Amniotic epithelial cell (primary cell): ENCODE measurements at regions not wholly inside any gene's neighbourhood (a gene's known extent, or its start where the extent isn't known, plus 50 kb on each side); places are given as distances from the start of the nearest gene placed in this dataset.
"Not testable (repeated sequence)": the region's sequence is repeated elsewhere in the genome, so short reads cannot be mapped to it uniquely, and the experiment has no call there.

Experiments
- DNase-seq: peaks from one replicate; pipeline ENCODE4 v3.0.0-alpha.2; 2010; ENCODE audit warnings: low read depth

DNA sequence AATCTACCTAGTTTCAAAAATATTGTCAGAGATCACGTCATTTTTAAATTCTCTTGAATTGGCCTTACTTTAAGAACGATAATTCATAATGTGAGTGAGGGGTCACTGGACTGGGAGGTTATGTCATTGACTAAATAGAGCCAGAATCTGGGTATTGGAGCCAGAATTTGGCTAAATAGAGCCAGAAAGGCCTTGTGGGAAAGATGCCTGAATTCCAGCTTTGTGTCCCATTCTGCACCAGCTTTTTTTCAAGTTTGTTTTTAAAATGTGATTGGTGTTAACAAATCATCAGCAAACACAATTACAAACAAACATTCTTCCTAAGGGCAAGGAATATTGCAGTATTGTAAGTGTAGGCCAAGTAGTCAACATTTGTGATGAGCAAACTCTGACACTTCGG lies 233.2 kb upstream of the PRKCQ start:
- no peak for DNase-seq

DNA sequence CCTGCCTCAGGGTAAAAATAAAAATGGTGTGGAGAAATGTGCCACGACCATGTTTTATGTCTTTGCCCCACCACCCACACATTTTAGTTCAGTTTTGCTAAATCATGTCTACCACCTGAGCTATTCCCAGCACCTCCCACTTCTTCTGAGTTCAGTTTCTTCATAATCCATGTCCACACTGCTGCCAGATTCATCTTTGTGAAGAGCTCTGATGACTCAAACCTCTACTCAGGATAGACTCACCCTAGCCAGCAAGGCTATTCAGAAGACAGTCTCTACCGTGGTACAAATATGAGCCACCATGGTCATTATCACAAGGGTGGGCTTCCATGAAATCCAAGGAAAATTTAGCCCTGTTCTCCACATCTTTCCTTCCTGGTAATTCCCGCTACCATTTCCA lies 231.1 kb upstream of the PRKCQ start:
- DNase-seq = peak; percentile 48

DNA sequence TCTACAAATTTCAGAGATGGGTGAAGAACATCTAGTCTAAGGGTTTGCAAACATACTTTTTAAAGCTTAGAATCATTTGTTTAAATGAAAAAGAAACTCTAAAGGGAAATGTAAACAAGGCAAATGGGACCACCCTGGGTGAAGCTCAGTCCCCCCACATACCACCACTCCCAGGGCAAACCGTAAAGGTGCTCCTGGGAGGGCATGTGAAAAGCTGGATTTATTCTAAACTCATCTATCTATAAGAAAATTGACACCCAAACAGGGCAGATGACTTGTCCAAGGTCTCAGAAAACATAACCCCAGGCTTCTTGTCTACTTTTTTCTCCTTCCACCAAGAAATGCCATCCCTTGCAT lies 223.3 kb upstream of the PRKCQ start:
- no peak for DNase-seq

DNA sequence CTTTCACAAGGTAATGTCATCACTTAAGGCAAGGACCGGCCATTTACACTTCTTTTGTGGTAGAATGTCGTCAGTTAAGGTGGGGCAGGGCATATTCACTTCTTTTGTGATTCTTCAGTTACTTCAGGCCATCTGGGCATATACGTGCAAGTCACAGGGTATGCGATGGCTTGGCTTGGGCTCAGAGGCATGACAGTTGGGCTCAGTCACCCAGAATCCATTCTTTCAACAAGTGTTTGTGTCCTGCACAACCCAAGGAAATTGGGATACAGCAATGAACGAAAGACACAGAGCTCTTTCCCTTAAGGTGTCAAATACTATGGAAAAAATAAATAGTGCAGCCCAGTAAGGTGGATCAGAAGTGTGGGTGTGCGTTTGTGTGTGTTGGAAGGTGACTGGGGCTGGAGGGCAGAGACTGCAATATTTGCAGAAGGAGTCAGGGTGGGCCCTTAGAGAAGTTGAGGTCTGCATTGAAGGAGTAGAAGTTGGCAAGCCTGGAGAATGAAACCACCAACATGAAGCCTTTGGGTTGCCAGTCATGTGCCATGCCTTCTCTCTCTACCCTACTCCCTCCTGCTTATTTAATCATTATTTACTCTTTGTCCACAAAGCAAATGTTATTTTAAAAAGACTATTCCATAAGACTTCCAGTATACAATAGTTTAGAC lies 222.8 kb upstream of the PRKCQ start:
- DNase-seq = no peak

DNA sequence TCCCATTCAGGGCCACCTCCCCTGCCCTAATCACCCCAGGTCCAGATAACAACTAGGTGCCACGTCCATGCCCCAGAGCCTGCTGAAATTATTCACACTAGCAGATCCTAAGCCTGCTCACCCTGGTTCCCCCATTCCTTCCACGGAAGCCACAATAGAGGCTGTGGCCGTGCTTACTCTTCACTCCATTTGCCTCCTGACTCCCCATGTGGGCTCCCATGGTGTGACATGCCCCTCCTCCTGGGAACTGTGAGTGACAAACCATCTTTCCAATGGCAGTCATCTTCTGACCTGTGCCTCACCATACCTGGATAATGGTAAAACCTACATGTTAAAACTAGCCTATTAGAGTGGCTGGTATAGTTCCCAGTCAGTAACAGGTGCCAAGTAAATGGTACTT lies 216.2 kb upstream of the PRKCQ start:
- DNase-seq = no peak

DNA sequence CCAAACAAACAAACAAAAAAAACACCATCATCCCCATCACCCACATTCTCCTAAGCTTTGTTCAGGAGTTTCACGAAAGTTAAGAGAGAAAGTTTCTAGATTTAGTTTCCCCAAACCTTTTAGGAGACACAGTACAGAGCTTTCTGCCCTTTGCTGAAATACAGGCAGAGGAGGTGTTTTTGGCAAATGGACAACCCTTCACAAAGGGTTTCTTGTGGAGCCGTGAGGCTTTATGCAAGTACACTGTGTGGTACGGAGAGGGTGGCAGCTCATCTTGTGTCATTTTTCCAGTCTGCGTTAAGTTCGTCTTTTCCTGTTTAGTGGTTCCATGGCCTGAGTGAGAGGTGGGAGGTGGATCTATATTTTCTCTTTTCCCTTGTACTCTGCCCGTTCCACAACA lies 215.5 kb upstream of the PRKCQ start:
- no peak for DNase-seq

DNA sequence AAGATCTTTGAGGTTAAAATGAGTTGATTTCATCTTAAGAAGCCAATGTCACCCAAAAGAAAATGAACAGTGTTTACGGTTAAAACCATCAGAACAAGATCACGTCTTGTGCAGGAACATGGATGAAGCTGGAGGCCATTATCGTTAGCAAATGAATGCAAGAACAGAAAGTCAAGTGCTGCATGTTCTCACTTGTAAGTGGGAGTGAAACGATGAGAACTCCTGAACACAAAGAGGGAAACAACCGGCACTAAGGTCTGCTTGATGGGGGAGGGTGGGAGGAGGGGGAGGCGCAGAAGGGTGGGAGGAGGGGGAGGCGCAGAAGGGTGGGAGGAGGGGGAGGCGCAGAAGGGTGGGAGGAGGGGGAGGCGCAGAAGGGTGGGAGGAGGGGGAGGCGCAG lies 214.8 kb upstream of the PRKCQ start:
- DNase-seq = not testable (repeated sequence)

DNA sequence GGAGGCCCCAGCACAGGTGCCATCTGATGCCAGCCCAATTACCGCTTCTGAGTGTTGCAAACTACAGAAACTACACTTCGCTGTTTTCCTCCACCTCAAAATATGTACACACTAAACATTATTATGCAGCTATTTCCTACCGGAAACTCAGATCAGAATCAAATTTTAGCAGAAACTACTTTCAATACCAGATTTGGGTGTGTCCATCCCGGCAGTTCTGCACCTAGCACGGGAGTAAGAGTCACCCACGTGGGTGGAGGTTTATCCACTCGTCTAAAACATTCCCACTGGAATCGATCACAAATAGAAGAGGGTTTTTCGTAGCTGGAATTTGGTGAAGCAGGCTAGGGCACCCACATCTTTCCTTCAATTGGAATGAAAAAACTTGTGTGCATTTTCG lies 214.4 kb upstream of the PRKCQ start:
- DNase-seq = no peak

DNA sequence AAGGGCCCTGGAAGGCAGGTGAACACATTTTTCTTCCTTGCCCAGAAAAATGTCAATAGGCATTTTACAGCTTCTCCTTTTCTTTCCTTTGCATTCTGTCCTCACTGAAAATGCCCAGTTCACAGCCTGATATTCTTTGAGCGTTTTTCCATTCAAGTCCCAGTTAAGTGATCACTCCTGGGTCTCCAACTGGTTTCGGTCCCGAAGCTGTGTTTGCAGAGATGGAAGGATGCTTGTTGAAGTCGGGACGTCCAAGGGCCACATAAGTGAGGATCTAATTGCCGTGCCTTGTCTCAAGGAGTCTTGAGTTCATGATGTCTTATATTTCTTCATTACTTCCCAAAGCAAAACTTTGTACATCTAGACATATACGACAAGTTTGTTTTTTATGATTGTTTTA lies 208.7 kb upstream of the PRKCQ start:
- DNase-seq = no peak

DNA sequence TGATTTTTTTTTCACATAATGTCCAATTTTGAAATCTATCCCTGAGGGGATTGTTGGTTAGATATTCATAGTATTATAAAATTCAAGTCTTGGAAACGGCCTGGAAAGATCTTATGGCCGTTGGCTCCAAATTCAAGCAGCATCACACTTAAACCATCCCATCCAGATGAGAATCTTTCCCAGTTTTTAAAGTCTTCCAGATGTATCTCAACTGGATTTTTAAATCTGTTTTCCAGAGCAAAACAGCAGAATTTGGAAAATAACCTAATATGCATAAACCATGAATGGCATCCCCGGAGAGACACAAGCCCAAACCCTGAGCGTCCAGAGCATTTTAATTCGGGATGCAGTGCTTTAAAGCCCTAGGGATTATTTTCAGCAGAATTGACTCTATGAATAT lies 208.2 kb upstream of the PRKCQ start:
- no peak for DNase-seq

DNA sequence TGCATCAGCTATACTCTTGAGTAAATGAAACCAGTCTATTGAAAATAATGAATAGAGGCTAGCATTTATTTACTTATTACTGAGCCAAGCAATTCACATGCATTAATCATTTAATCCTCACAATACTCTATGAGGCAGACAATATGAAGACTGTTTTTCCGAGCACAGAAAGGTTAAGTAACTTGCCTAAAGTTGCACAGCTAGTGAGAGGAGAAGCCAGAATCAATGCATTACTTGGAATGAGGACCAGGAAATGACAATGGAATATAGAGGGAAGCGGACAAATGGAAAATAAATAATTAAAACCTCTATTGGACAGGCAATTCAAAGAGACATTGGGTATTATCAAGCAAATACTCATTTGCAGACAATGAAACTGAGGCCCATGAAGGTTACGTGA lies 207.6 kb upstream of the PRKCQ start:
- no peak for DNase-seq

DNA sequence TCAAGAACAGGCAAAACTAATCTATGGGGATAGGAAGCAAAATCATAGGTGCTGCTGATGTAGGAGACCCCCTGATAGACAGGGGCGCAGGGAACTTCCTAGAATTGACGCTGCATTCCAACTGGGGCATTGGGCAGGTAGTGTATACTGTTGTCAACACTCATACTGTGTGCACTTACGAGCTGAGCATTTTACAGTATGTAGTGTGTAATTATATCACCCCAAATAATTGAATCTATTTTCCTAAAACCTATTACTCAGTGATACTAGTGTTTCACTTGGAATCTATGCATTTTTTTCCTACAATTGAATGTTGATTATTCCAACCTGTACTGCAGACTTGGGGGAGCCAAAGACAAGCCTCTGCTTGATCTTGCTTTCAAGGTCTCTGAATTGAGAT lies 207.0 kb upstream of the PRKCQ start:
- DNase-seq = no peak

DNA sequence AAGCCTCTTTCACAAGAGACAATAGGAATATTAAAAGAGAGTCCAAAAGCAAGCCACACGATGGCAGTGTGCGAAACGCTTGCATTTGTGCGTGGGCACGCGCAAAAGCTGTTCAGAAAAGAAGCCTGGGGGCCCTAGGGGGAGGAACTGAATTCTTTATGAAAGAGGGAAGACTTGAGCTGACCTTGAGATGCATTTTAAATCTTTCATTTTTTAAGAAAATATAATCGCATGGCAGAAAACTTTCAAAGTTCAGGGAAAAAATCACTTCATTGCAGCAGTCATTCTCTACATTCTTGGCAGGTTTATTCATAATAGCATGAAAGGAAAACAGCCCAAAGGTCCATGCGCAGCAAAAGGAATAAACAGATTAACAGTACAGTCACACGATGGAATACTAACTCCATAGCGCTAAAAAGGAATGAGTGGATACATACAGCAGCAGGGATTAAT lies 206.5 kb upstream of the PRKCQ start:
- DNase-seq = peak; percentile 81

DNA sequence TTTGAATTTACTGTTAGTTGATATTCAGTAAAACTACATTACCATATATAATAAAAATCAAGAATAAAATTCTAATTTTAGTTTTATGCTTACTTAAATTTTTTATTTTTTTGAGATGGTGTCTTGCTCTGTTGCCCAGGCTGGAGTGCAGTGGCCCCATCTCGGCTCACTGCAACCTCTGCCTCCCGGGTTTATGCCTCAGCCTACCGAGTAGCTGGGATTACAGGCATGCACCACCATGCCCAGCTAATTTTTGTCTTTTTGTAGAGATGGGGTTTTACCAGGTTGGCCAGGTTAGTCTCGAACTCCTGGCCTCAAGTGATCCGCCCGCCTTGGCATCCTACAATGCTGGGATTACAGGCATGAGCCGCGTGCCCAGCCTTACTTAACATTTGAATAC lies 204.4 kb upstream of the PRKCQ start:
- DNase-seq = not testable (repeated sequence)

DNA sequence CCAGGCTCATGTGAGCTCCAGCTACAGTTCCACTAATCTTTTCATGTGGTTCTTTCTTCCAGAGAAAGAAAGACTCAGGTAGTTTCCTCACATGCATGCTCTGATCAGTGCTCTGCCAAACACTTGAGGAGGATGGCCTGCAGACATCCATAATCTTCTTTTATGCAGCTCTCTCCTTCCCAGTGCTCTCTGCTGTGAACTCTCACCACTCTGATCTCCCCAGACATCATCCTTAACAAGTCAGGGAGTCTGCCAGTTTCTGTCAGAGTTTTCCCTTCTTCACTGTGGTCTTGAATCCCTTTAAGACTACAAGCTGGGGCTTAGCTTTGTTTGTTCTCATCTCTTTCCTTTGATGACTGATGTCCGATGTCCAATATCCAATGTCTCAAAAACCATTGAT lies 203.4 kb upstream of the PRKCQ start:
- DNase-seq = no peak

DNA sequence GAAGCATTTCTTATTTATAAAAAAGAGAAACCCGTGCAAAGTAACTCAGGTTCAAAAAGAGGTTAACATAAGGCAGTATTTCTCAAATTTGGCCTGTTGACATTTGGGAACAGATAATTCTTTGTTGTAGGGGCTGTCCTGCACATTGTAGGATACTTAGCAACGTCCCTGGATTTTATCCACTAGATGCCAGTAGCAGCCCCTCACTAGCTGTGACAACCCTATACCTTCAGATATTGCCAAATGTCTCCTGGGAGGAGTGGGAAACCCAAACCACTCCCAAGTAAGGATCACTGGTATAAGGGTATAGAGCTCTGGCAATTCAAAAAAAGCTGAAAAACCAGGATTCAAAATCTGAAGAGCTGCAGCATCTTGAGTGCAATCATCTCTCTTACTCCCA lies 202.3 kb upstream of the PRKCQ start:
- no peak for DNase-seq

DNA sequence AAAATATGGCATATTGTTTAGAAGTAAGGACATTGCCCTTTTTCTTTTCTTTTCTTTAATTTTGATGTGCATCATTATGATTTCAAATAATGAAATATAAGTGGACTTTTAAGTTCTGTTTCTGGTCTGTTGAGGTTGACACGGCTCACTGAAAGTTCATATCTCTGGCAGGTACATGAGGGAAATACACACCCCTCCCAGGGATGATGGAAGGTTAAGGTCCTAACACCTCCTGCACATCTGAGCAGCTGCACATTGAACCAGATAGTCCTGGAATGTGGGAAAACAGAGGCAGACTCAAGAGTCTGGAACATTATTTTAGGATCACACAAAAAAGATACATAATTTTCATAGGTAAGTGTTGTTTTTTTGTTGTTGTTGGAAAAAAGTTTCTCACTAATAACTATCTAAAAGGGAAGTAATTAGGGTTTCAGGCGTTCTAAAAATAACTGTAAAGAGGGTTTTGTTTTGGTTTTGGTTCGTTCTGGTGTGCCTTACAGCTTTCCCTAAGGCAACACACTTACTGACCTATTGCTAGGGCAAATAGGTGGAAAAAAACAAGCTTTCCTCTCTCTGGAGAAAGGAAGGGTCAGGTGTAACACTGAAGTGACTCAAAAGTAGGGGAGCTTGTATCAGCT lies 201.2 kb upstream of the PRKCQ start:
- DNase-seq = no peak

DNA sequence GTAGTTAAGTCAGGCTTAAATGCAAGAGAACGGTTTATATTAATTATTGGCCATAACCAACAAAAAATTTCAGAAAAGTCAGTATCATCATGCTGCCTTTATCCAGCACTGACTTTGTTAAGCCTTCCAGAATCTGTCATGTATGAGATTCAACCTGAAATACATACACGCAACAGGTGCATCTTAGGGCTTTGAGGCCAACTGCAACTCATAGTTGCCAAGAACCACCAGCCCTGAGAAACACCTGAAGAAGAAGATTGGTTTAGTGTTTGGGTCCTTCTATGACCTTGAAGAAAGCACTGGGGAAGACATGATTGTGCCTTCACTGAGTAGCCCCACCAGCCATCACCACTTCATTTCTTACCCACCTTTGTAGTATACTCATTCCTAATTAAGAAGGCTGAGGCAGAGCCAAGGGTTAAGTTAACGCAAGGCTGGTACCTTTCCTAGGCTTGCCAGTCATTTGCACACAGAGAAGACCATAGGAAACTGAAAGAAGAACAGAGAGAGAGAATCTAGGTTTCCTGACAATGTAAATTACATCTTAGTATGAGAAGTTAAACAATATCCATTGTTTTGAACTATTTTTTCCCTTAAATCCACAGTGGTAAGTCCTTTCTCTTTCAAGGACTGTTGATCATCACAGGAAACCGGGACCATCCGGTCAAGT lies 200.1 kb upstream of the PRKCQ start:
- DNase-seq = no peak

DNA sequence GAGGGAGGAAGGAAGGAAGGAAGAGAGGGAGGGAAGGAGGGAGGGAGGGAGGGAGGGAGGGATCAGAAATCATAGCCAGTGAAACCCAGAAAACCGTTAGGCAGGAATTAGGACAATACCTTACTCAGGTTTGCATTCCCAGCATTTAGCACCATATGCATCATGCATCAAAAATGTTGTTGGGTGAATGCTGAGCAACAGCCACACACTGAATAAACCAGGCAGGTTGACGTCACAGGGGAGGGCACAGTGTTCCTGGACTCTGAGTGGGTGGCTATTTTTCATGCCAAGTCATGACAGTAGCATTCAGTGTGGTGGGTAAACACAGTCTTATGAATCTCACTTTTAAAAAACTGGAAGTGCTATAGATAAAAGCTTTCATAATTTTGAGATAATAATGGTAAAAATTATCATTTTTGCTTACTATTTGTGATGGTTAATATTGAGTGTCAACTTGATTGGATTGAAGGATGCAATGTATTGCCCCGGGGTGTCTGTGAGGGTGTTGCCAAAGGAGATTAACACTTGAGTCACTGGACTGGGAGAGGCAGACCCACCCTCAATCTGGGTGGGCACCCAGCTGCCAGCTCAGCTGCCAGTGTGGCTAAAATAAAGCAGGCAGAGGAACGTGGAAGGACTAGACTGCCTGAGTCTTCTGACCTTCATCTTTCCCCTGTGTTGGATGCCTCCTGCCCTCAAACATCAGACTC lies 199.1 kb upstream of the PRKCQ start:
- peak; percentile 100 for DNase-seq

DNA sequence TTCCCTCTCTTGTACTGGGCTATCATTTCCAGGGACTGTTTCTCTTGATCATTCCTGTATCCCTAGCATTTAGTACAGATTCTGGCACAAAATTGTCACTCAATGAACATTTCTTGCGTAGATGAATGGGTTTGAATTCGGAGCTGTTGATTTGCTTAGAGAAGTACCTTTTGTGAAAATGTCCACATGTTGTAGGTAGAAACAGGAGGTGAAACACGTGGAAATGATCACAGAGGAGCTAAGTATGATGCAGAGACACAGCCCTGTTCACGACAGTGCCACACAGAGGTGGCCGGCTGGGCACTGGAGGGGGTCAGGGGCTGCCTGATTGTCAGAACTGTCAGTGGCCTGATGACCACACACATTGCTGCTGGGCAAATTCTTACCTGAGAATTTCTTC lies 196.1 kb upstream of the PRKCQ start:
- DNase-seq = no peak

DNA sequence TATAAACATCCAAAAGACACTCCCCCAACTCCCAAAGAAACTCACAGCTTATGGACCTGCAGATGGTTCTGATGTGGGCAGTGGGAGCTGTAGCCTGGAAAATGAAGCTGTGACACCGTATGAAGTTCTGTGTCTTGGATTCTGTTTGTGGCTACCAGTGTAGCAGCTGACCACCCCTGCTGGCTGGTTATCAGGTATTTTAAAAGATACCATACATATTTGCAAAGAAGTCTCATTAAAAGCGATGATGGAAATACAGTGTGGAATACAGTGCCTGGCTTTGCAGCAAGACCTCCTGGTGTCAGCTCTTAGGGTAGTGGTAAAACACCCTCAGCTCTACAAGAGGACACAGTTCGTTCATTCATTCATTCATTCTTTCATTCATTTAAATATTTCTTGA lies 194.3 kb upstream of the PRKCQ start:
- DNase-seq = no peak

DNA sequence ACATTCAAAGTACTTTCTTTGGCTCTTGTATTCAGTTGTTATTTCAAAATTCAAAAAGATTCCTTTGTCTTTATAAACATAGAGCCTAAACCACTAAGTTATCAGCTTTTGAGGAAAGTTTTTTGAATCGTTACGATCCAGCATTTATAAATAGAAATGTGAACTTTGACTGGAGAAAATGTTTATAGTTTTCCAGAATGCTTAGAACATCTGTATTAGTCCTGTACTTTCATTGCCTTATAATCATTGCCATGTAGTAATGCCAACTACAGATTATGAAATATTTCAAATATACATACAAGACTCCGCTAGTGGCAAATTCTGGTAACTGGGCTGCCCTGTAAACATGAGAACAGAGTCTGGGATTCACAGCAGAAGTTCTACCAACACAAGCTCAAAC lies 191.3 kb upstream of the PRKCQ start:
- DNase-seq = no peak

DNA sequence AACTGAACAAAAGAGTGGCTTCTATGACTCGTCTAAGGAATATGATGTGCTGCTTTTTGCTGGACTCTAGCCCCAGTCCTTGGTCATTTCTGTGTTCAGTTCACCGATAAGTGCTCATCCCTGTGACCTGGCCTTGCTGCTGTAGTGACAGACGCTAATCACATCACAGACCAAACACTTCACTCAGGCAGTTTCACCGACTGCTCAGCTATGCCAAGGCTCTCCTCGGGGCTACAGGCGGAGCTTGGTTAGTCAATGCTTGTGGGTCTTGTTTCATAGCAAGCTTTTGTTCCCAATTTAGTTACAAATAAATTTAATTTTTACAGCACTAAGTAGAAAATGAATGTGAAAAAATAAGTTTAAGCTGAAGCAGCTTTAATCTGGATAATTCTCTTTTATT lies 190.8 kb upstream of the PRKCQ start:
- DNase-seq = no peak
